HL-60 (cell line): ENCODE measurements at regions not wholly inside any gene's neighbourhood (a gene's known extent, or its start where the extent isn't known, plus 50 kb on each side); places are given as distances from the start of the nearest gene placed in this dataset.

ENCODE experiments used
- DNase-seq, 2 experiments: peaks; one replicate each; pipeline ENCODE4 v3.0.0-alpha.2; 2010 to 2020; ENCODE audit warnings: low read depth in 1 of 2, low spot score in 1 of 2
- H3K27ac ChIP-seq: fragments of 250-450 bp; sonication (Bioruptor Pico); replicated peaks from 2 replicates; pipeline ENCODE4 v1.5.1; 2020; ENCODE audit warnings: mild to moderate bottlenecking, moderate library complexity
- H3K27me3 ChIP-seq: fragments of 250-450 bp; sonication (Bioruptor Pico); 2 replicates; pipeline ENCODE4 v1.5.1; 2021; ENCODE audit warnings: mild to moderate bottlenecking, moderate library complexity; ENCODE audit not compliant: insufficient read depth, poor library complexity, severe bottlenecking
- H3K4me3 ChIP-seq: replicated peaks from 2 replicates; pipeline ENCODE4 v1.5.1; 2011; ENCODE audit warnings: mild to moderate bottlenecking, control low read depth, low read length; ENCODE audit not compliant: insufficient read depth
- GABPA ChIP-seq: IDR thresholded peaks from 2 replicates; pipeline ENCODE4 v1.6.1; 2012; ENCODE audit warnings: low read depth
- POLR2AphosphoS5 ChIP-seq: IDR thresholded peaks from 2 replicates; pipeline ENCODE4 v1.6.1; 2012; ENCODE audit warnings: low read depth
- REST ChIP-seq: IDR thresholded peaks from 2 replicates; pipeline ENCODE4 v1.6.1; 2012; ENCODE audit warnings: low read depth; ENCODE audit not compliant: insufficient replicate concordance
- SPI1 ChIP-seq: IDR thresholded peaks from 2 replicates; pipeline ENCODE4 v1.6.1; 2012; ENCODE audit warnings: low read depth, mild to moderate bottlenecking, borderline replicate concordance
- TF ChIP-seq, protein P1 (sequence below): IDR thresholded peaks from one replicate; pipeline ENCODE4 v1.5.1; 2011; ENCODE audit warnings: low read length, control low read depth, inconsistent platforms; ENCODE audit not compliant: insufficient read depth

- no peak for TF ChIP-seq SPI1
- no peak for TF ChIP-seq POLR2AphosphoS5
- TF ChIP-seq, protein P1, sequence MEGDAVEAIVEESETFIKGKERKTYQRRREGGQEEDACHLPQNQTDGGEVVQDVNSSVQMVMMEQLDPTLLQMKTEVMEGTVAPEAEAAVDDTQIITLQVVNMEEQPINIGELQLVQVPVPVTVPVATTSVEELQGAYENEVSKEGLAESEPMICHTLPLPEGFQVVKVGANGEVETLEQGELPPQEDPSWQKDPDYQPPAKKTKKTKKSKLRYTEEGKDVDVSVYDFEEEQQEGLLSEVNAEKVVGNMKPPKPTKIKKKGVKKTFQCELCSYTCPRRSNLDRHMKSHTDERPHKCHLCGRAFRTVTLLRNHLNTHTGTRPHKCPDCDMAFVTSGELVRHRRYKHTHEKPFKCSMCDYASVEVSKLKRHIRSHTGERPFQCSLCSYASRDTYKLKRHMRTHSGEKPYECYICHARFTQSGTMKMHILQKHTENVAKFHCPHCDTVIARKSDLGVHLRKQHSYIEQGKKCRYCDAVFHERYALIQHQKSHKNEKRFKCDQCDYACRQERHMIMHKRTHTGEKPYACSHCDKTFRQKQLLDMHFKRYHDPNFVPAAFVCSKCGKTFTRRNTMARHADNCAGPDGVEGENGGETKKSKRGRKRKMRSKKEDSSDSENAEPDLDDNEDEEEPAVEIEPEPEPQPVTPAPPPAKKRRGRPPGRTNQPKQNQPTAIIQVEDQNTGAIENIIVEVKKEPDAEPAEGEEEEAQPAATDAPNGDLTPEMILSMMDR, result no peak
- TF ChIP-seq REST, result no peak
- TF ChIP-seq GABPA, result no peak
- Histone ChIP-seq H3K27ac (no peak overlapping the region), H3K27me3 (no peaks in the 10 kb centered on the region), H3K4me3 (no peak overlapping the region)
- DNase-seq, result no peak
Observed at GRCh38 chr3:30226601-30227151, 379.7 kb upstream of the TGFBR2 start.

DNA sequence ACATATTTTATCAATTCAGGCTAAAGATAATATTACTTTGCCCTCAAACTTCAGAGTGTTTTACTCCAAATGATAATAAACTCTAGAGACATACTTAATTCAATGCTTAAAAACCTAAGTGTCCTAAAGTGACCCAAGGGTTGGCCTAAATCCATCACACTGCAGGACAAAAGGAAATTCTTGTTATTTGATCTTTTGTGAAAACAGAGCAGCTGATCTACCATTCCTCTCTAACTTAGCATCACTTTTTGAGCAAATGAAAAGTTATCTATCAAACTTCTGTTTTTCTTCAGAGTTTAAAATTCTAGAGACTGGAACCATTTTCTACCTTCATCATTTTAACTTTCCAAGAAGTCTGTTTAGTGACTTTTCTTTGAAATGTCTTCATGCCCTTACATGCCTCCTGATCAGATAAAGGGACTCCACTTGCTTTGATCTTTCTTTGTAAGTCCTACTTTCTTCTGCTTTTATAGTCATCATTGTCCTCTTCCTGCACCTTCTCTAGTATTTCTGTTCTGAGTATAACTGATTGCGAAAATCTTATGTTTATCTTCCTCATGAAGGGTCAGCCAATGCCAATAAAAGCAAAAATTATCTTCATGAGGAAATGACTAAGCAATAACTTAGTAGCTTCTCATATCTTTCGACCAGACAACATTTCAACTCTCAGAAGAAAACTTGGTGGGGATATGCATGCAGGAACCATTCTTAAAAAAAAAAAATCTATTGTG lies 378.7 kb upstream of the TGFBR2 start:
- no peaks in the 10 kb centered on the region for H3K27me3 ChIP-seq
- no peak overlapping the region for H3K4me3 ChIP-seq
- DNase-seq, result peak; percentile 34 to 49
- peak overlapping the region; percentile 7; the same call in 1 of the 2 replicates for H3K27ac ChIP-seq
- TF ChIP-seq REST (no peak), POLR2AphosphoS5 (no peak), GABPA (no peak), SPI1 (no peak)
- TF ChIP-seq, protein P1, result no peak

DNA sequence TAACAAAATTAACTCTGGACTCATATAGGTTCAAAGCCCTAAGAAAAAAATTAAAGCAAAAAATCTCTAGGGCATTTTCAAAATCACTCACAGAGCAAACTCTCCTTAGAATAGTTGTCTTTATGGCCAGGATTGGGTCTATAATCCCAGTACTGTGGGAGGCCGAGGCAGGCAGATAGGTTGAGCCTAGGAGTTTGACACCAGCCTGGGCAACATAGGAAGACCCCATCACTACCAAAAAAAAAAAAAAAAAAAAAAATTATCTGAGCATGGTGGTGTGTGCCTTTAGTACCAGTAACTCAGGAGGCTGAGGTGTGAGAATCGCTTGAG lies 378.1 kb upstream of the TGFBR2 start:
- no peak for DNase-seq
- H3K27ac ChIP-seq, result peak overlapping the region; percentile 7; the same call in 1 of the 2 replicates

More for the DNA sequence above, 378.1 kb upstream of the TGFBR2 start:
- H3K27me3 ChIP-seq, result no peaks in the 10 kb centered on the region
- TF ChIP-seq, protein P1, result no peak
- TF ChIP-seq POLR2AphosphoS5 (no peak), REST (no peak), SPI1 (no peak), GABPA (no peak)
- H3K4me3 ChIP-seq, result no peak overlapping the region
